Right cardiac atrium (tissue), 5 donors: ENCODE measurements at regions not wholly inside any gene's neighbourhood (a gene's known extent, or its start where the extent isn't known, plus 50 kb on each side); places are given as distances from the start of the nearest gene placed in this dataset.

Source experiments
- ATAC-seq, 2 donors: fragments of 200-7000 bp; cut with Tn5 transposase; one replicate each; pipeline versions ENCODE4 v1.8.0 to v1.9.1; 2020; ENCODE audit warnings: moderate library complexity in 2 of 2, mild to moderate bottlenecking in 1 of 2
- DNase-seq, 3 donors: peaks; one replicate each; pipeline ENCODE4 v3.0.0-alpha.2; 2020
- H3K27ac ChIP-seq: one replicate; pipeline ENCODE4 v1.5.1; 2013; ENCODE audit warnings: mild to moderate bottlenecking, low read length, control low read depth, moderate library complexity
- H3K27me3 ChIP-seq: one replicate; pipeline ENCODE4 v1.6.1; 2013; ENCODE audit not compliant: control insufficient read depth, insufficient read depth
- H3K4me1 ChIP-seq: one replicate; pipeline ENCODE4 v1.6.1; 2013; ENCODE audit warnings: low read length; ENCODE audit not compliant: control insufficient read depth, insufficient read depth
- H3K4me3 ChIP-seq: one replicate; pipeline ENCODE4 v1.5.1; 2013; ENCODE audit warnings: low read length, control low read depth
- H3K9me3 ChIP-seq: one replicate; pipeline ENCODE4 v1.6.1; 2013; ENCODE audit warnings: low read length; ENCODE audit not compliant: control insufficient read depth
- WGBS: extraction: QIAGEN DNeasy Blood & Tissue Kit; methylation state at CpG from one replicate; pipeline ENCODE4 v1.1.7; 2013; 5-methylcytosine and 5-hydroxymethylcytosine counted together
- intact Hi-C, 4 donors: fragments of 100-400 bp; cut with DNase I; formaldehyde crosslinking; loops; one replicate each; pipeline versions ENCODE4 v1.11.0 to v1.14.0; 2022 to 2023
- donor health status: healthy with polysubstance abuse.
- donor health status: DM: no; HTN: yes; CAD: no.
- donor health status: DM: no; HTN: no; CAD: no.
- donor health status: DM: no; HTN: yes; CAD: no; lungs with severe emphysema.
- donor health status: DM: yes; HTN: yes; CAD: no.

DNA sequence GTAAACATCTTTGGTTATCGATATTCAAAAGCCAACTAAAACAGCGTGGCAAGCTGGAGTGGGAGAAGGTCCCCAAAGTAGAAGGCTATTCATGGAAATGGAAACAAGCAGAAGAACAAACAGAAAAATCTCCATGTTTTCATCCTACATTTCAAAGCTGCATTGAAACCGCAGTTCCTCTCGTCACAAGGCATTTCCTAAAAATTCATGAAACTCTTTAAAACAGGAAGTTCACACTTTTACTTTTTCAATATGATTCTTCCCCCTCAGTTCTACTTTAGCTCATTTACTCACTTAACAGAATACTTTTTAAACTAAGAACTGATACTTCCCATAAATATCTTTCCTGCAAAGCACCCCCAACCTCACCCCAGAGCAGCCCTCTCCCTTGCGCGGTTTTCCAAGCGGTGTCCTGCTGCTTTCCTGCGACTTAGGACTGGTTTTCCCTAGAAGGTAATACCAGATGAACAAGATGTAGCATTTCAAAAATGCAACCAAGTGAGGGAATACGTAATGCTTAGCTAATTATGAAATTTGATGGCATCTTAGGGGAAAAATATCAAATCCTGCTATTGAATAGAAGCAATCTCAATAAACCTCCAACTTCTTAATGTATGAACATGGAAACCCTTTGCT, 228.3 kb upstream of the PKN2 start:
- ATAC-seq, result no peak
- 62% methylated on average over 9 of the region's 9 CpGs for WGBS
- Histone ChIP-seq H3K4me1 (no peaks in the 10 kb centered on the region), H3K9me3 (no peaks in the 10 kb centered on the region), H3K27me3 (no peaks in the 10 kb centered on the region), H3K27ac (no peak overlapping the region), H3K4me3 (no peak overlapping the region)
- DNase-seq, result no peak
- intact Hi-C loops, result no loop called here

DNA sequence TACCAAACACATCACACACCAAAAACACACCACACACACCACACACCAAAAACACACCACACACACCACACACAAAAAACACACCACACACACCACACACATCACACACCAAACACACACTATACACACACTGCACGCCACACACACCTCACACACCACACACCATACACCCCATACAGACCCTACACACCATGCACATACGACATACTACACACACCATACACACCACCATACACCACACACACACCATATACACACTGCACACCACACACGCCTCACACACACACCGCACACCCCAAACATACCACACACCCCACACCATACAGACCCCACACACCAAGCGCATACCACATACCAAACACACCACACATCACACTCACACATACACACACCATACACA, 226.9 kb upstream of the PKN2 start:
- no peak overlapping the region for H3K27ac ChIP-seq
- DNase-seq, result no peak
- H3K4me3 ChIP-seq, result no peak overlapping the region
- ATAC-seq, result no peak
- H3K9me3 ChIP-seq, result no peaks in the 10 kb centered on the region
- no peaks in the 10 kb centered on the region for H3K4me1 ChIP-seq
- 96% methylated on average over 5 of the region's 5 CpGs for WGBS
- intact Hi-C loops, result no loop called here
- no peaks in the 10 kb centered on the region for H3K27me3 ChIP-seq

GRCh38 chr1:88461007-88461406, 223.1 kb upstream of the PKN2 start:
- intact Hi-C loops, result no loop called here

DNA sequence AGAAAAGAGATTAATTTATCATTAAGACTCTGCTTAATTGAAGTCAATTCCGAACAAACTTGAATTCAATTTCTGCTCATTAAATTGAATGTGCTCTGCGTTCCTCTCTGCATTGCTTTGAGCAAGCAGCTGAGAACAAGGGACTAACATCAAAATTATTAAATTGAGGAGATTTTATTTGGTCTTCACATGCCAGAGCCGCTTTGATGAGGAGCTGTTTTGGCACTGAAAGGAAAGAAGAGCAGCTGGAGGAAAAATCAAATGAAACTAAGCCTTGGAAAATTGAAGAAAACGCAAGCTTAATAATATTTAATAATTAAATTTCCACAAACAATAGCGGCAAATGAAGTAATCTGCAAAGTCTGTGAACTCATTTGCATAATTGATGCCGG, 222.0 kb upstream of the PKN2 start:
- peak overlapping the region; percentile 61 for H3K4me3 ChIP-seq
- WGBS, result 31% methylated on average over 6 of the region's 6 CpGs
- H3K27ac ChIP-seq, result no peak overlapping the region
- H3K27me3 ChIP-seq, result no peaks in the 10 kb centered on the region
- intact Hi-C loops, result no loop called here
- DNase-seq (no peak), ATAC-seq (no peak)
- H3K4me1 ChIP-seq, result no peaks in the 10 kb centered on the region
- H3K9me3 ChIP-seq, result no peaks in the 10 kb centered on the region

More at GRCh38 chr1:88461007-88461406, 223.1 kb upstream of the PKN2 start:
- no peak for DNase-seq
- Histone ChIP-seq H3K4me3 (no peak overlapping the region), H3K27ac (no peak overlapping the region), H3K4me1 (no peaks in the 10 kb centered on the region), H3K27me3 (no peaks in the 10 kb centered on the region), H3K9me3 (no peaks in the 10 kb centered on the region)
- no peak for ATAC-seq
- 67% methylated on average over 2 of the region's 2 CpGs for WGBS

DNA sequence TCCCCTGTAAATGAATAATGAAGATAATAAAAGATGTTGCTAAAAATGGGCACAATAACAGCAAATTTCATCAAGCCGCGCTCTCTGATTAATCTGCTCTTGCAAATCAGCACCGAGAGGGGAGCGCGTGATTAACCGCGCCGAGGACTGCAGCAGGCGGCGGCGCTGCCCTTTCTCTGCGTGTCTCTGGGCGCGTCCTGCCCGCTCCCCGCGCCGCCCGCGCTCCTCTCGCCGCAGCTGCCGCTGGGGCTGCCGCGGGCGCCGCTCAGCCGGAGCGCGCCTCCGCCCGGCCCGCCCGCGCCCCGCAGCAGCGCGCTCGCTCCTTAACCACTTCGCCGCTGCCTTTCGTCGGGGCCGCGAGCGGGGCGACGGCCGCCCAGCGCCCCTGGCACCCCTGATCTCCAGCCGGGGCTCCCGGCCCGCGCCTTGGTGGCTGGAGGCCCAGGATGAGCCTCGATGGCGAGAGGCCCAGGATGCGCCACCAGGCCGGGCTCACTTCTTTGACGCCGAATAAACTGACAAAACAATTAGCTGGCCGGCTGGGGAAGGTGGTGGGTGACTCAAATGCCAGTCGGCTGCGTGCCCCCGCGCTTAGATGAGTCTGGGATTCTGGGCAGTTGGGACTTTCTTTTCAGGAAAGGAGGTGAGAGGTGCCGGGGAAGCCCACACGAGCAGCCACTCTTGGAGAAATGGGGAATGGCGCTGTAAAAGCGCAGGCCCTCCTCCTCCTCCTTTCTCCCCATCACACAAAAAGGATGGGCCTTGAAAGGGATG, 221.4 kb upstream of the PKN2 start:
- peak; percentile 47 to 81 (median 71) for DNase-seq

GRCh38 chr1:88463401-88463985, 220.6 kb upstream of the PKN2 start:
- 61% methylated on average over 7 of the region's 7 CpGs for WGBS
- no peak overlapping the region for H3K27ac ChIP-seq
- DNase-seq, result no peak
- H3K4me3 ChIP-seq, result peak overlapping the region; percentile 61
- intact Hi-C loops, result no loop called here
- no peak for ATAC-seq
- H3K9me3 ChIP-seq, result no peaks in the 10 kb centered on the region
- no peaks in the 10 kb centered on the region for H3K4me1 ChIP-seq
- H3K27me3 ChIP-seq, result no peaks in the 10 kb centered on the region

More for the DNA sequence above, 221.4 kb upstream of the PKN2 start:
- intact Hi-C loops, result no loop called here
- peak; percentile 73 to 86 for ATAC-seq
- no peaks in the 10 kb centered on the region for H3K9me3 ChIP-seq
- H3K27me3 ChIP-seq, result no peaks in the 10 kb centered on the region
- peak overlapping the region; percentile 86 for H3K27ac ChIP-seq
- H3K4me1 ChIP-seq, result no peaks in the 10 kb centered on the region
- H3K4me3 ChIP-seq, result peak overlapping the region; percentile 61
- 2% methylated on average over 69 of the region's 69 CpGs for WGBS

GRCh38 chr1:88466011-88466410, 218.1 kb upstream of the PKN2 start:
- intact Hi-C loops, result no loop called here
- Histone ChIP-seq H3K9me3 (no peaks in the 10 kb centered on the region), H3K27ac (no peak overlapping the region), H3K4me3 (no peak overlapping the region), H3K4me1 (no peaks in the 10 kb centered on the region), H3K27me3 (no peaks in the 10 kb centered on the region)
- 84% methylated on average over 4 of the region's 4 CpGs for WGBS
- ATAC-seq (no peak), DNase-seq (no peak)

- DNase-seq, result peak in 2 of 3 donors; percentile 29 to 44
- Histone ChIP-seq H3K4me1 (no peaks in the 10 kb centered on the region), H3K27ac (no peak overlapping the region), H3K4me3 (no peak overlapping the region), H3K27me3 (no peaks in the 10 kb centered on the region), H3K9me3 (no peaks in the 10 kb centered on the region)
- 96% methylated on average over 55 of the region's 55 CpGs for WGBS
- intact Hi-C loops, result no loop called here
- no peak for ATAC-seq
These were observed 217.0 kb upstream of the PKN2 start for GRCh38 chr1:88466899-88467580.

DNA sequence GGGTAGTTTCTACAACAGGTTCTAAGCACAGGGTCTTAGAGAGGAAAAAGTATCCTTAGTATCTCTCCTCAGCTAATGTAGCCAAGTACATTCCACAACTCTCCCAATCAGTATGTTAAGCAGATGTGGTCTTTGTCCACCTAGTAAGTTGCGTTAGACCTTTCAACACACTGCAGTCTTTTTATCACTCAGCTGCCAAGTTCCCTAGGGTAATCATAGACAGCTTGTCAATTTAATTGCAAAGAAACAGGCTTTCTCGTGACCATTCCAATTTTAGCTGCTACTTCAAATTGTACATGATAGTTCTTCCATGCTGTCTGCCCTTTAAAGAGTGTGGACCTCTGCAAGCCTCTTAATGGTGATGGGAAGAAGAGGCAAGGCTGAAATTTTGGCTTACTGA, 211.8 kb upstream of the PKN2 start:
- ATAC-seq, result peak; percentile 71 to 85
- WGBS, result 13% methylated on average over 2 of the region's 2 CpGs
- Histone ChIP-seq H3K4me3 (no peak overlapping the region), H3K27ac (no peak overlapping the region), H3K9me3 (no peaks in the 10 kb centered on the region), H3K27me3 (no peaks in the 10 kb centered on the region), H3K4me1 (no peaks in the 10 kb centered on the region)
- DNase-seq, result no peak
- intact Hi-C loops, result no loop called here

DNA sequence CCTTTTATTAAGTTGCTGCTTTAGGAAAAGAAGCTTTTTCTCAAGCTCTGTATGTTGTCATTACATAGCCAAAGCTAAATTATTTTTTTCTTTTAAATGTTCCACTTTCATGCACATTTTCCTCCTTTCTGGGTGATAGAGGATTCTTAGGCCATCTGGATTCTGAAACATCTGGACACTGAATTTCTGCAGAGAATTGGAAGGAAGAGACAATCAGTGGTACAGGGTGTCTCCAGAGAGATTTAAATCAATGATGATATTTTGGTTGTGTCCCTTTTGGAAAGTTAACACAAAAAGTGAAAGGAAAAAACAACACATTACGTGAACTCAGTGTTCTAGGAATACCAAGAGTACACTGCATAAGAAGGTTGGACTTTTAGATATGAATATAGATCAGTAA, 211.4 kb upstream of the PKN2 start:
- no peak for DNase-seq
- no peaks in the 10 kb centered on the region for H3K27me3 ChIP-seq
- WGBS, result 59% methylated on average over 1 of the region's 1 CpG
- no peak overlapping the region for H3K27ac ChIP-seq
- no peak overlapping the region for H3K4me3 ChIP-seq
- H3K4me1 ChIP-seq, result no peaks in the 10 kb centered on the region
- H3K9me3 ChIP-seq, result no peaks in the 10 kb centered on the region
- intact Hi-C loops, result no loop called here
- ATAC-seq, result no peak
